NCI-H2227 treated with DMSO at 0.1 percent for 48 hours (cell line): ENCODE measurements at regions not wholly inside any gene's neighbourhood (a gene's known extent, or its start where the extent isn't known, plus 50 kb on each side); places are given as distances from the start of the nearest gene placed in this dataset.

Experiments
- DNase-seq: peaks from one replicate; lab custom pipeline; 2025; lab: John Stamatoyannopoulos, UW

- DNase-seq: no peak
Observed at GRCh38 chr1:228894442-228894989, 159.2 kb downstream of the RHOU start.

- no peak for DNase-seq
Observed at GRCh38 chr1:228897901-228898300, 162.6 kb downstream of the RHOU start.

DNA sequence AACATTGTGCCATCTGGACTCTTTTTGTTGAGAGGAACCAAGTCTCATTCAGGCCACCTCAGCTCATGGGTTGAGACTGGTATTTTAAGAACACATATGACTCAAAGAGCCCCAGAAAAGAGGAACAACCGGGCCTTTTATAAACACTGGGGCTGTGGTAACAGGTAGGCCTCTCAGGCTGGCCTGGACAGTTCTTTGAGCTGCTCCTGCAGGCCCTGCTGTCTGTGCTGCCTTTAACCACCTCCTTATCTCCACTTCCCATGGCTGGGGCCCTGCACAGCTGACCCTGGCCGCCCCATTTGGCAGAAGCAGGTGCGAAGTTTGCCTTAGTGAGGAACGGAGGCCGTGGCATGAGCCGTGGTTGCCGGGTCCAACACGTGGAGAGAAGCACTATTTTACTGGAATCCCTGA is 163.3 kb downstream of the RHOU start:
- DNase-seq: no peak

DNA sequence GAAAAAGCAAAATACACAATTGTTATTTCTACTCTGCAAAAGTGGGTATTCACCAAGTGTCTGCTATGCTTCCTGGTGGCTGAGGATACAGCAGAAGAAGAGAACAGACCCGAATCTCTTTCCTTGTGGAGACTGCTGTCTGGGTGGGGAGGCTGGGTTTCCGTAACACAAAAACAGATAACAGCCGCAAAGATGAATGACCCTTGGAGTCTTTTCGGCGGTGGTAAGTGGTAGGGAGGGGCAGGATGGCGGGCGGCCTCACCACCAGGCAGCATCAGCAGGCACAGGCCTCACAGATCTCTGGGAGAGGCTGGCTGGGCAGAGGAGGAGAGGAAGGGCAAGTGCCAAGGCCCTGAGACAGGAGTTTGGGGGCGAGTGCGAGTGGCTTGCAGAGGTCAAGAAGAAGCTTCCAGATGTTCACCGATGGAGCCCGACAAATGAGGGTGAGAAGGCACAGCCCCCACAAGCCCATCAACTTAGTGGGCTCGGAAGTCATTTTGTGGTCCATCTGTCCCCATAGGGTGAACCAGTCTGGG is 164.2 kb downstream of the RHOU start:
- no peak for DNase-seq

DNA sequence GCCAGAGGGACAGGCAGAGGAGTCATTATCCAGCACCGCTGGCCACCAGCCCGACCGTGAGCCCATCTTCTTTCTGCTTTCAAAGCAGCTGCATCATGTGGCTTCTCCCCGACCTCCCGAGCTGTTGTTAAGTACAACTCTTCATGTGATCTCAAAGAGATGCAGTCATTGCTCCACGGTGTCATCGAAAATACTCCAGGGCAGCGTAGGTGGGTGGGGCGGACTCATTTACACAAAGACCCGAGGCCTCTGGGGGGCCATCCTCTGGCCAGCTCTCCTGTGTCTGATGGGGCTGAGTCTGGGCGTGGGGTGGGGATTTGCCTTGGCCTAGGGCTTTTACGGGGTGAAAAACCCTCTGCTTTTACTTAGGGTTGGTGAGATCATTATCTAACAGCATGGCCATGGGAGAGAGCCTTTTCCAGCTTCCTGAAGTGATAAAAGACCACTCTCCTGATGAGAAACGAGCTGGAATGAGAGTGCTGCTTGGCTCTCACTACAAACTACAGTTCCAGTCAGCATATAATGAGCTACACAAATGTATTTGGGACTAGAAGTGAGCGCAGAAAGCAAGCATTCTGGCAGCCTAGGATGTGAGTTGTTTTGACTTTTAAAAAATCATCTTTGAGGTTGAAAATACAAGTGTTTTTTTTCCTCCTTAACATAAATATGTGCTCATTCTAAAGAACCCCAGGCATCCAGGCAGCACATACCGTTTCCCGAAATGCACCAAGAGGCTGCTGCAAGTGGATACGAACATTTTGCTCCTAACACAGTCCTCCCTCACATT is 165.0 kb downstream of the RHOU start:
- peak; percentile 92 for DNase-seq

GRCh38 chr1:228900886-228901392 is 165.7 kb downstream of the RHOU start:
- DNase-seq: no peak

DNA sequence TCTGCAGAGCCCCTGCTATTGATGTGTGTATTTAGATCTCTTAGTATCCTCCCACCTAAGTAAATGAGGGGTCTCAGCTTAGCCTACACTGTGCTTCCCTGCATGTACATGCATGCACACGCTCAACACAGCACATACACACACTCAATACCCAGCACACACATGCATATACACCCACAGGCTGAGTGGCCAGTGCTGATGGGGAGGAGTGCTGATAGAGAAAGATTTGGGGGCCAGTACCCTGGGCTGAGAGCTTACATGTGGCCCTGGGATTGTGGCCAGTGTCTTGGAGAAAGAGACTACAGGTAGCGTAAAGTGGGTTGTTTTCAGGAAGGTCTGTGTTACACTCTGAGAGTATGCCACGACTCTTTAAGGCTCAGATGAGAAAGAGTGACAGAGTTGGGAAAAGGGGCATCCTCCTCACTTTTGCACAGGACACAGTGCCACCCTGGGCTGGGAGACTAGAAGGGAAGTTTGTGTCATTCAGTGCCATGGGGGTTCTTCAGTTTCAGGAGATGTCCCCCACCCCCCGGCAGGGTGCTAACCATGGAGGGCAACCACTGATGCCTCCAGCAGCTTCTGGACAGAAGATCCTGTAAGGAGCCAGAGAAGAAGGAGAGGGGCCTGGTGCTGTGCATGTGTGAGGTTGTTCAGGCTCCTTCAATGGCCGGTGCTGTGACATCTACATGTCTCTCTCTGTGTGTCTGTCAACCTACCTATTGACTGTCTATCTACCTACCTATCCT is 166.8 kb downstream of the RHOU start:
- DNase-seq: no peak

- no peak for DNase-seq
Observed at GRCh38 chr1:228902781-228903433, 167.6 kb downstream of the RHOU start.

DNA sequence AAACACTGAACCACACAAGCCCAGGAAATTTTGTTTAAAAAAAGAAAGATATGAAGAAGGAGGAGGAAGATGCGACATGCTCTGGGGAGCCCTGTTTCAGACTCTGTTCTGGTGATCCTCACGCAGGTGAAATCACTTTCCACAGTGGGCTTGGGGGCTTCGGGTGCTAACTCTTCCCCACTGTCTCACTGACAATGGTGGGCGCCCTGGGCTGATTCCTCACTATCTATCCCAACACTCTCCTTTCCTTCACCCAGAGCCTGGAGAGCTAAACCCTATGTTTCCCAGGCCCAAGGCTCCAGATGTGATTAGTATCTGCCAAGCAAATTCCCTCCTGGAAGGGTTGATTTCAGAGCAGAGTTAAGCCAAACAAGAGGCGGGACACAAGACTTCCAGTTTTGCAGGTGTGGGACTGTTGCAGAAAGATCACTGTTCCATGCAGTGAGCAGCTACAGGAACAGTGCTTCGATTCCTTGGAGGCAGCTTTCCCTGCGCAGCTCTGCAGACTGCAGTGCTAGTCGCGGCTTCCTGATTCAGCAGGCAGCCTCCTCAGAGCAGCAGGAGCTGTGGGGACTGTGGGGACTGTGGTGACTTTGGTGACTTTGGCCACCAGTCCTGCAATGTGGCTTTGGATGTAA is 168.3 kb downstream of the RHOU start:
- no peak for DNase-seq

GRCh38 chr1:228904222-228904621 is 168.9 kb downstream of the RHOU start:
- no peak for DNase-seq

DNA sequence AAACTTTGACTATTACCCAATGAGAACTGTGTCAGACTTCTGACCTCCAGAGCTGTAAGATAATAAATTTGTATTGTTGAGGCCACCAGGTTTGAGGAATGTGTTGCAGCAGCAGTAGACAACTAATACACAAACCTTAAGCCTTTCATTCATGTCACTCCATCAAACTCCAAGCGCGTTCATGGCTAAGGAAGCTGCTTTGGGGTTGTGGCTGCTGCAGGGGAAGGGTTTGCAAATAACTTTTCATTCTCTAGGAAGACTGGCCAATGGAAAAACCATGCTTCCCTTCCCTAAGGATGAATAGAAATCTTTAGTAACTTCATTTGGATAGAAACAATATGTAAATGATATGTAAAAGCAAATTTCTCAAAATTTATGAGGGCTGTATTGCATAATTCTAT is 170.4 kb downstream of the RHOU start:
- DNase-seq: no peak

DNA sequence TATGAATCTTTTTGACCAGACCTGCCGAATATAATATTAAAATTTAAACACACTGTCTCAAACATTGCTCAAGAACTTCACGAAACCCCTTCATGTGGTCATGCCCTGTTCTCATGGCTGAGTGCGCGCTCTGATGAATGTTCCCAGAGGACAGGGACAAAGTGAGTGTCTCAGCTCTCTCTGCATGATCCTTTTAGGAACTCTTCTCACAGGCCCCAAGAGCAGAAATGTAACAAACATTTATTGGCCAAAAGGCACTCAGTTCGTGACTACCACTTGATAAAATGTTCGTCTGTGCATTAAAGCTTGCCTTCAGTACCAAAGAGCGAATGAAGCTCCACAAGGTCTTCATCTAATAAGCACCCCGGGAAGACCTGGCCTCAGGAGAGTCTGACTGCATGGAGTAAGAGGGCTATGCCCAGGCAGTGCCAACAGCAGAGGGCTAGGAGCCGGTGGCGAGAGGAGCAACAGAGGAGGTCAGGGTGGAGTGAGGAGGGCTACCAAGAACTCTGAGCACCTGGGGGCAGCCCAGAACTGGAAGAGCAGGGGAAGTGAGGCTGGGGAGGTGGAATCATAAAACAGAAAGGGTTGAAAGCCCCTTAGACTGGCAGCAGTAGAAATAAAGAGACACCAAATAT is 171.1 kb downstream of the RHOU start:
- no peak for DNase-seq

- DNase-seq: peak; percentile 55
Observed at GRCh38 chr1:228911225-228912210, 176.2 kb downstream of the RHOU start.

- no peak for DNase-seq
Observed at GRCh38 chr1:228913626-228914414, 178.5 kb downstream of the RHOU start.

- no peak for DNase-seq
Observed at GRCh38 chr1:228914700-228915099, 179.4 kb downstream of the RHOU start.

DNA sequence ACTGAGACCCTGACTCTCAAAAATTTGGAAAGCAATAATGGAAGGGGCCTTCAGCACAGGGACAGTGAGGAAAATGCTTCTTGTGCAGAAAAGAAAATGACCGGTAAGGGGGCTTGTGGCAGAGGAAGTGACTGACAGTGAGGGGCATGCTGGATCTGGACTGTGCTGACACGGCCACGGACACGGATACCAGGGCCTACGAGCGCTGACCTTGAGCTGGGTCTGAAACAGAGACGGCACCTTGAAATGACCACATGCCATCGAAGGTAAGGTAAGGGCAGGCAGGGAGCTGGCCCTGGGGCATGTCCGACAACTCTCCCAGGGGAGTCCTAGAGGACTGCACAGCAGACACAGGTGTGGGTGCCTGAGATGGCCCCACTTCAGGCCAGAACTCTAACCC is 182.1 kb downstream of the RHOU start:
- no peak for DNase-seq

DNA sequence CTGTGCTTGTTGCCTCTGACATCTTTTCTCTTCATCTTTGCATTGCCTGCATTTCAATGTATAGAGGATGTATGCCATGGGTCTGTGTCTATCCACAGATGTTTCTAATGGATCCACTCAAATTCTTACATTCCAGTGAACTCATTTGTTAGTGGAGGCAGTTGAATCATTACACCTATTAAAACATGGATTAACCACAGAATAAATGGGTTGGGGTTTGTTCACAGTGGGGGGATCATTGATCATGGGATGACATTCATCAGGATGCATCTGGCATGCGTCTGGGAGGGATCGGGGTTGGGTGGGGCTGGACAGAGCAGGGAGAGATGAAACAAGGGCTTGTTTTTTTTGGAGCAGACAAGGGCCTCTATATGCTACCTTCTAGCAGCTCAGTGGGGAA is 182.5 kb downstream of the RHOU start:
- no peak for DNase-seq

DNA sequence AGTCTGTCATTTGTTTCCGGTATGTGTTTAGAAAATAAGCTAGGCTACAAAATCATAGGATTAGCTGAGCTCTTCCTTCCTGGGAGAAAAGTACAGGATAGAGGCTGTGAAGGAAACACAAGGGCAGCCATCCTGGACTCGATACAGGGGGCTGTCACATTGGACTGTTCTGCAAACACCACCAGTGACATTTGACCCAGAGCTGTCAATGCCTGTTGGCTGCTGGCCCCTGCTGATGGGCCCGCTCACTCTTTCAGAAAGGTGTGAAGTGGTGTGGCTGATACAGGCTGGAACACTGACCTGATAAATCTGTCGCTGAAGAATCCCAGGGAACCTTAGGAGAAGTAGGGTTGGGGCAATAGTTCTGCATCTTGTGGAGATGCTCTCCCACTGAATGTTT is 183.1 kb downstream of the RHOU start:
- DNase-seq: no peak

GRCh38 chr1:228919914-228920313 is 184.6 kb downstream of the RHOU start:
- DNase-seq: no peak
